ENCODE measurements at regions not wholly inside any gene's neighbourhood (a gene's known extent, or its start where the extent isn't known, plus 50 kb on each side); places are given as distances from the start of the nearest gene placed in this dataset.
A peak's percentile ranks its signal among the peaks of the same experiment; 100 is the strongest.

- no peak for ATAC-seq
- Mint-ChIP-seq H3K27ac (no peak overlapping the region), H3K4me3 (no peak overlapping the region), H3K4me1 (no peaks in the 10 kb centered on the region), H3K9me3 (no peaks in the 10 kb centered on the region), H3K27me3 (no peaks in the 10 kb centered on the region)
- DNase-seq = no peak
Observed at GRCh38 chr2:216784456-216784855, 75.4 kb downstream of the TNP1 start.

GRCh38 chr2:216781709-216782108, 78.2 kb downstream of the TNP1 start:
- no peak for ATAC-seq
- Mint-ChIP-seq H3K9me3 (no peaks in the 10 kb centered on the region), H3K27me3 (no peaks in the 10 kb centered on the region), H3K27ac (no peak overlapping the region), H3K4me1 (no peaks in the 10 kb centered on the region), H3K4me3 (no peak overlapping the region)
- no peak for DNase-seq

GRCh38 chr2:216780843-216781242, 79.0 kb downstream of the TNP1 start:
- H3K4me3 Mint-ChIP-seq = no peak overlapping the region
- H3K9me3 Mint-ChIP-seq = no peaks in the 10 kb centered on the region
- H3K4me1 Mint-ChIP-seq = no peaks in the 10 kb centered on the region
- no peak overlapping the region for H3K27ac Mint-ChIP-seq
- ATAC-seq (no peak), DNase-seq (no peak)
- no peaks in the 10 kb centered on the region for H3K27me3 Mint-ChIP-seq

GRCh38 chr2:216777637-216778273, 82.1 kb downstream of the TNP1 start:
- DNase-seq = peak; percentile 37 to 51

GRCh38 chr2:216776066-216776850, 80.9 kb upstream of the IGFBP5 start:
- no peaks in the 10 kb centered on the region for H3K9me3 Mint-ChIP-seq
- ATAC-seq (no peak), DNase-seq (no peak)
- no peak overlapping the region for H3K27ac Mint-ChIP-seq
- H3K4me1 Mint-ChIP-seq = no peaks in the 10 kb centered on the region
- H3K27me3 Mint-ChIP-seq = peaks cover 11% of the 10 kb centered on the region
- no peak overlapping the region for H3K4me3 Mint-ChIP-seq

More at GRCh38 chr2:216777637-216778273, 82.1 kb downstream of the TNP1 start:
- Mint-ChIP-seq H3K4me3 (no peak overlapping the region), H3K4me1 (no peaks in the 10 kb centered on the region), H3K9me3 (no peaks in the 10 kb centered on the region), H3K27ac (no peak overlapping the region), H3K27me3 (peaks cover 11% of the 10 kb centered on the region)
- ATAC-seq = peak; percentile 92

DNA sequence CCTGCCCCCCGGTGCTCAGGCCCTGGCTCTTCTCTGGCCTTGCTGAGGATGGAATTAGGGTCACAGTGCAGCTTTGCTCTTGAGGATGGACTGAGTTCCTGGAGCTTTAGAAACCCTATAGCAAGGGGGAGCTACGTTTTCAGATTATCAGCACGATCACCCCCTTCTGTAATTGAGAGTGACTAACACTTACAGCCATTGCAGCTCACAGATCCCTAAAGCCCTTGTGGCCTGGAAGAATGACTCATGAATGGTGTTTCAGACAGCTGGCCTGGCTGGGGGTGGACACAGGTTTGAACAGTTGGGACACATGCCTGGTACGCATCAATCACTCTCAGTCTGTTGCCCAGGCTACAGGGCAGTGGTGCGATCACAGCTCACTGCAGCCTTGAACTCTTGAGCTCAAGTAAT, 79.7 kb upstream of the IGFBP5 start:
- H3K27ac Mint-ChIP-seq = peak overlapping the region in 1 of 2 donors; percentile 50
- no peaks in the 10 kb centered on the region for H3K4me1 Mint-ChIP-seq
- peaks cover 11% of the 10 kb centered on the region for H3K27me3 Mint-ChIP-seq
- H3K9me3 Mint-ChIP-seq = no peaks in the 10 kb centered on the region
- H3K4me3 Mint-ChIP-seq = no peak overlapping the region
- DNase-seq (no peak), ATAC-seq (no peak)

GRCh38 chr2:216774620-216775019, 79.3 kb upstream of the IGFBP5 start:
- DNase-seq (no peak), ATAC-seq (no peak)
- peak overlapping the region in 1 of 2 donors; percentile 50 for H3K27ac Mint-ChIP-seq
- H3K4me1 Mint-ChIP-seq = no peaks in the 10 kb centered on the region
- H3K27me3 Mint-ChIP-seq = peaks cover 11% of the 10 kb centered on the region
- H3K4me3 Mint-ChIP-seq = no peak overlapping the region
- no peaks in the 10 kb centered on the region for H3K9me3 Mint-ChIP-seq

- Mint-ChIP-seq H3K4me3 (no peak overlapping the region), H3K9me3 (no peaks in the 10 kb centered on the region), H3K27ac (no peak overlapping the region), H3K4me1 (no peaks in the 10 kb centered on the region), H3K27me3 (peaks cover 12% of the 10 kb centered on the region)
- ATAC-seq (no peak), DNase-seq (no peak)
Observed at GRCh38 chr2:216774180-216774579, 78.8 kb upstream of the IGFBP5 start.

DNA sequence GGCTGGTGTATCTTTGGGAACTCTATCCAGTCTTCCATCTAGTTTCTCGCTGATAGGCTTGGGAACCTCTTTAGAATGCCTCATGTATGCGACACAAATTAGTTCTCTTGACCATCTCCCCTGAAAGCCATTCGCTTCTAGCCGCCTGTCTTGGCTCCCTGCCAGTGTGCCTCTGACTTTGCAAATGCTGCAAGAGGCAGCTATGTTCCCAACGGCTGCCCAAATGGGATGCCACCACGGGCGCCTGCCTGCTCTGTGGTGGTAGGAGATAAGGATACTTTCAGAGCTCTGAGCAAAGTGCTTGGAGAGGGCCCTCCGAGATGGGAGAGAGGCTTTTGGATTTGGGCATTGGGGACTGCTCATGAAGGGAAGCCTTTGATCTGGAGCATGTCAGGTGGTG, 77.7 kb upstream of the IGFBP5 start:
- H3K9me3 Mint-ChIP-seq = no peaks in the 10 kb centered on the region
- H3K4me3 Mint-ChIP-seq = no peak overlapping the region
- DNase-seq (no peak), ATAC-seq (no peak)
- H3K27me3 Mint-ChIP-seq = peaks cover 21% of the 10 kb centered on the region
- H3K4me1 Mint-ChIP-seq = no peaks in the 10 kb centered on the region
- no peak overlapping the region for H3K27ac Mint-ChIP-seq

DNA sequence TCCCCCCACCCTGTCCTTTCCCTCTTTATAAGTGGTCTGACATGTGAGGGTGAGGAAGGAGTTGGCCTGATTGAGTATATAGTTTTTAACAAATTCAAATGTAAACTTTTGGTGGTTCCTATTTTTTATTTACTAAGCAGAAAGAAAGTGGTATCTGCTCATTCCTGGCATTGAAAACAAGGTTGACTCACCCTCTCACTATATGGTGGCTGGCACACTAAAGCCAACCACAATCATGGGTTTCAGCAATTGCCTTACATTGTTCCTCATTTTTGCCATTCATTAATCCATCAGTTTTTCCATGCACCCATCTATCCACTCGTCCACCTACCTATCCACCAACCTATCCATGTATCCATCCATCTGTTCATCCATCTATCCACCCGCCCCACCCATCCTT, 75.4 kb upstream of the IGFBP5 start:
- DNase-seq = no peak
- Mint-ChIP-seq H3K27ac (no peak overlapping the region), H3K9me3 (no peaks in the 10 kb centered on the region), H3K4me3 (no peak overlapping the region), H3K4me1 (peaks cover 5% of the 10 kb centered on the region), H3K27me3 (peaks cover 25% of the 10 kb centered on the region)
- ATAC-seq = no peak

- H3K27me3 Mint-ChIP-seq = peaks cover 31% of the 10 kb centered on the region
- H3K27ac Mint-ChIP-seq = no peak overlapping the region
- no peak for DNase-seq
- peaks cover 8% of the 10 kb centered on the region for H3K4me1 Mint-ChIP-seq
- H3K9me3 Mint-ChIP-seq = no peaks in the 10 kb centered on the region
- no peak for ATAC-seq
- no peak overlapping the region for H3K4me3 Mint-ChIP-seq
Observed at GRCh38 chr2:216770050-216770449, 74.7 kb upstream of the IGFBP5 start.

- H3K4me1 Mint-ChIP-seq = peaks cover 8% of the 10 kb centered on the region
- no peak overlapping the region for H3K27ac Mint-ChIP-seq
- DNase-seq (no peak), ATAC-seq (peak; percentile 14)
- no peaks in the 10 kb centered on the region for H3K9me3 Mint-ChIP-seq
- no peak overlapping the region for H3K4me3 Mint-ChIP-seq
- H3K27me3 Mint-ChIP-seq = peaks cover 33% of the 10 kb centered on the region
Observed at GRCh38 chr2:216769626-216770025, 74.3 kb upstream of the IGFBP5 start.

- H3K4me1 Mint-ChIP-seq = peaks cover 8% of the 10 kb centered on the region
- ATAC-seq = peak; percentile 9
- no peak overlapping the region for H3K27ac Mint-ChIP-seq
- no peak for DNase-seq
- H3K4me3 Mint-ChIP-seq = no peak overlapping the region
- no peaks in the 10 kb centered on the region for H3K9me3 Mint-ChIP-seq
- H3K27me3 Mint-ChIP-seq = peaks cover 28% of the 10 kb centered on the region
Observed at GRCh38 chr2:216768908-216769411, 73.6 kb upstream of the IGFBP5 start.

DNA sequence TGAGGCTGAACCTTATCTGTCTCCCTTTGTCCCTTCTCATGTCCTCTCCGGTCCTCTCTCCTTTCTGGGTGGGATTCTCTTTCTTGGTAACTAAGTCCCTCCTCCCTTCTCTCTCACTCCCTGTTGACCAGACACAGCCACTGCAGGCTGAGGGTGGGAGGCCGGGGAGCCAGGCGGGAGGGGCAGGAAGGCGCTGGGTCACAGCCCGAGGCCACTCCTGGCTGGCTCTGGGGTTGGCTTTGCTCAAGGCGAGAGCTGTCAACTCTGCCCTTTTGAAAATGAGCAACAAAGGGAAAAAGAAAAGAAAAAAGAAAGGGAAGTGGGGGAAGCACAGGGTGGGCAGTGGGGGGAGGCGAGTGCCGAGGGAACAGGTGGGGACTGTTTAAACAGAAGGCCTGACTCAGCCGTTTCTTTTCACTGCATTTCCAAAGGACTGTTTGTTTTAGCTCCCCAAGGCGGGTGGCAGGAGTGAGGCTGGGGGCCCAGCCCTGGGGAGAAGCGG, 70.5 kb upstream of the IGFBP5 start:
- peak overlapping the region in 1 of 2 donors; percentile 49 for H3K4me3 Mint-ChIP-seq
- peaks cover 8% of the 10 kb centered on the region for H3K4me1 Mint-ChIP-seq
- H3K27ac Mint-ChIP-seq = peak overlapping the region in 1 of 2 donors; percentile 88
- no peaks in the 10 kb centered on the region for H3K9me3 Mint-ChIP-seq
- DNase-seq (no peak), ATAC-seq (no peak)
- H3K27me3 Mint-ChIP-seq = peaks cover 26% of the 10 kb centered on the region

GRCh38 chr2:216763396-216763795, 68.0 kb upstream of the IGFBP5 start:
- DNase-seq (no peak), ATAC-seq (no peak)
- H3K9me3 Mint-ChIP-seq = no peaks in the 10 kb centered on the region
- H3K4me1 Mint-ChIP-seq = peaks cover 8% of the 10 kb centered on the region
- no peak overlapping the region for H3K4me3 Mint-ChIP-seq
- peaks cover 17% of the 10 kb centered on the region for H3K27me3 Mint-ChIP-seq
- H3K27ac Mint-ChIP-seq = no peak overlapping the region

DNA sequence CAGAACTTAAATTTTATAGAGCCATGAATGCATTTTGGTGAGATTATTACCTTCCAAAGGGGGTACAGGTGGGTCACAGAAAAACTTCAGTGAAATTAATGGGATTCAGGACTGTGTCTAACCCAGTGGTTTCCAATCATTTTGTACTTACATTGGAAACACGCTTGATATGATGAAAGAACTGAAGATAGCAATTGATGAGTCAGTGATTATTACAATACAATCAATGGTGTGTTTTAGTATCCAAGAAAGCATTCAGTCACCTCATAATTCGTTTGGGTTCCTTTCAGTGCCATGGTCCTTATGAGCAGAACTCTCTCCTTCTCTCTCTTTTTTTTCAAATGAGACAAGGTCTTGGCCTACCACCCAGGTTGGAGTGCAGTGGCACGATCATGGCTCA, 66.5 kb upstream of the IGFBP5 start:
- H3K27me3 Mint-ChIP-seq = peaks cover 16% of the 10 kb centered on the region
- H3K4me3 Mint-ChIP-seq = no peak overlapping the region
- no peaks in the 10 kb centered on the region for H3K9me3 Mint-ChIP-seq
- peaks cover 8% of the 10 kb centered on the region for H3K4me1 Mint-ChIP-seq
- no peak overlapping the region for H3K27ac Mint-ChIP-seq
- ATAC-seq = no peak
- no peak for DNase-seq
